ENCODE measurements at regions not wholly inside any gene's neighbourhood (a gene's known extent, or its start where the extent isn't known, plus 50 kb on each side); places are given as distances from the start of the nearest gene placed in this dataset.

DNA sequence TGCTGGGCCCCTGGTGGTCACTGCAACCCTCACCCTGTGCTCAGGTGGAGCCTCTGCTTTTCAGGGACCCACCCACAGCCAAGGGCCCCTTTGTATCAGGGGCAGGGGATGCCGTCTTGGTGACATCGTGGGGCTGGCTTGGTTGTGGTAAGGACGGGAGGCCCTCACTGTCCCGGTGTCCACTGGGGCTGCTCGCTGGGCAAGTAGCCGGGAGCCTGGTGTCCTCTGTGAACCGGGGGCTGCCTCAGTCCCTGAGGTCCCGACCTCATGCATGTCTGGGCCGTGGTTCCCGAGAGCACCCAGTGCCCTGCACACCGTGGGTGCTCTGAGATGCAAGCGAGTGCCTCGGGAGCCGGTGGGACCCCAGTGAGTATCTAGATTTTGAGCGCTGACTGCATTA, 56.0 kb upstream of the TTC34 start:
- Histone ChIP-seq H3K27me3 (replicated peaks; ENCODE audit: insufficient read depth, low read depth, low read length, poor library complexity) (peaks cover 33% of the 10 kb centered on the region), H3K27ac (ENCODE audit: low read depth, low read length, poor library complexity, severe bottlenecking) (no peak overlapping the region), H3K9me3 (ENCODE audit: low read depth, low read length, poor library complexity, severe bottlenecking) (peaks cover 5% of the 10 kb centered on the region), H3K4me3 (ENCODE audit: low read depth, low read length, poor library complexity, severe bottlenecking) (no peak overlapping the region), H3K4me1 (ENCODE audit: insufficient read depth, low read length, poor library complexity, severe bottlenecking) (no peaks in the 10 kb centered on the region), H3K36me3 (ENCODE audit: insufficient read depth, low read length, poor library complexity, severe bottlenecking) (no peaks in the 10 kb centered on the region)
- TF ChIP-seq EZH2 (IDR thresholded peaks at IDR 0.05; ENCODE audit: borderline replicate concordance, low read depth, low read length, poor library complexity, severe bottlenecking), result no peak
- TF ChIP-seq, protein P1, sequence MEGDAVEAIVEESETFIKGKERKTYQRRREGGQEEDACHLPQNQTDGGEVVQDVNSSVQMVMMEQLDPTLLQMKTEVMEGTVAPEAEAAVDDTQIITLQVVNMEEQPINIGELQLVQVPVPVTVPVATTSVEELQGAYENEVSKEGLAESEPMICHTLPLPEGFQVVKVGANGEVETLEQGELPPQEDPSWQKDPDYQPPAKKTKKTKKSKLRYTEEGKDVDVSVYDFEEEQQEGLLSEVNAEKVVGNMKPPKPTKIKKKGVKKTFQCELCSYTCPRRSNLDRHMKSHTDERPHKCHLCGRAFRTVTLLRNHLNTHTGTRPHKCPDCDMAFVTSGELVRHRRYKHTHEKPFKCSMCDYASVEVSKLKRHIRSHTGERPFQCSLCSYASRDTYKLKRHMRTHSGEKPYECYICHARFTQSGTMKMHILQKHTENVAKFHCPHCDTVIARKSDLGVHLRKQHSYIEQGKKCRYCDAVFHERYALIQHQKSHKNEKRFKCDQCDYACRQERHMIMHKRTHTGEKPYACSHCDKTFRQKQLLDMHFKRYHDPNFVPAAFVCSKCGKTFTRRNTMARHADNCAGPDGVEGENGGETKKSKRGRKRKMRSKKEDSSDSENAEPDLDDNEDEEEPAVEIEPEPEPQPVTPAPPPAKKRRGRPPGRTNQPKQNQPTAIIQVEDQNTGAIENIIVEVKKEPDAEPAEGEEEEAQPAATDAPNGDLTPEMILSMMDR (conservative IDR thresholded peaks at IDR 0.05; ENCODE audit: low read depth, low read length), result no peak
- ChIA-PET CTCF (no interaction called here), POLR2A (ENCODE audit: low non-redundant PET) (no interaction called here)
- no TSS peak for BruUV-seq (replicated peaks)
- intact Hi-C loops (cut with micrococcal nuclease; ENCODE audit: unreplicated experiment), result no loop called here
- no peak for DNase-seq (ENCODE audit: low spot score)

DNA sequence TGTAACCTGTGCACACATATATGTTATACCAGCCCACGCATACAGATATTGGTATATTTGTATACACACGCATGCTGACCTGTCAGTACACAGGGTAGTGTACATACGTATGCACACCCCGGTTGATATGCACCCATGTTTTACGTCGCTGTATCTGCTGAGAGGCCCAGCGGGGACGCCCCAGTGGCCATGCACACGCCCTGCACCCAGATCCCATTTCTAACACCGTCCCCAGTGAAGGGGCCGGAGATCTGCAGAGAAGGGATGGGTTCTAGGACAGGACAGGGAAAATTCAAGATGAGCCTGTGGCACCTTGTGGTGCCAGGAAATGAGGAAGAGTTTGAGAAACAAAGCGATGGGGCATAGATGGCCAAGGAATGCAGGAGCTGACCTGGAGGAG, 57.2 kb upstream of the TTC34 start:
- H3K4me1 ChIP-seq (ENCODE audit: insufficient read depth, low read length, poor library complexity, severe bottlenecking), result no peaks in the 10 kb centered on the region
- BruUV-seq (replicated peaks), result no TSS peak
- H3K27me3 ChIP-seq (replicated peaks; ENCODE audit: insufficient read depth, low read depth, low read length, poor library complexity), result peaks cover 31% of the 10 kb centered on the region
- intact Hi-C loops (cut with micrococcal nuclease; ENCODE audit: unreplicated experiment), result no loop called here
- TF ChIP-seq, protein P1 (conservative IDR thresholded peaks at IDR 0.05; ENCODE audit: low read depth, low read length), result no peak
- TF ChIP-seq EZH2 (IDR thresholded peaks at IDR 0.05; ENCODE audit: borderline replicate concordance, low read depth, low read length, poor library complexity, severe bottlenecking), result no peak
- no peak for DNase-seq (ENCODE audit: low spot score)
- ChIA-PET CTCF (no interaction called here), POLR2A (ENCODE audit: low non-redundant PET) (no interaction called here)
- H3K36me3 ChIP-seq (ENCODE audit: insufficient read depth, low read length, poor library complexity, severe bottlenecking), result no peaks in the 10 kb centered on the region
- H3K4me3 ChIP-seq (ENCODE audit: low read depth, low read length, poor library complexity, severe bottlenecking), result no peak overlapping the region
- no peak overlapping the region for H3K27ac ChIP-seq (ENCODE audit: low read depth, low read length, poor library complexity, severe bottlenecking)
- peaks cover 5% of the 10 kb centered on the region for H3K9me3 ChIP-seq (ENCODE audit: low read depth, low read length, poor library complexity, severe bottlenecking)

DNA sequence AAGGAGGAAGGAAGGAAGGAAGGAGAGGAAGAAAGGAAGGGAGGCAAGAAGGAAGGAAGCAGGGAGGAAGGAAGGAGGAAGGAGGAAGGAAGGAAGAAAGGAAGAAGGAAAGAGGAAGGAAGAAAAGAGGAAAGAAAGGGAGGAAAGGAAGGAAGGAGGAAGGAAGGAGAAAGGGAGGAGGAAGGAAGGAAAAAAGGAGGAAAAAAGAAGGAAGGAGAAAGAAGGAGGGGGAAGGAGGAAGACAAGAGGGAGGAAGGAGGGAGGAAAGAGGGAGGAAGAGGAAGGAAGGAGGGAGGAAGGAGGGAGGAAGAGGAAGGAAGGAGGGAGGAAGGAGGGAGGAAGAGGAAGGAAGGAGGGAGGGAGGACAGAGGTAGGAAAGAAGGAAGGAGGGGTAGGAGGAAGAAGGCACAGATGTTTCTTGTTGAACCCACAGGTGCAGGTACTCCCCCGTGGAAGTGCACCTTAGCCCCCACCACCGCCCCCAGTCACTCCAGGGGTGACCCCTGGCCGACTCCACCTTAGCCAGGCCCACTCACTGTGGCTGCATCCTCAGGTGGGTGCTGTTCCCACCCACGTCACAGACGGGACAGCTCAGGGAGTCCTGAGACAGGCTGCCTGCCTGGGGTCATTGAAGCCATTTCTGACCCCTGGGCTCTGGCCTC, 57.9 kb upstream of the TTC34 start:
- no TSS peak for BruUV-seq (replicated peaks)
- Histone ChIP-seq H3K36me3 (ENCODE audit: insufficient read depth, low read length, poor library complexity, severe bottlenecking) (no peaks in the 10 kb centered on the region), H3K27ac (ENCODE audit: low read depth, low read length, poor library complexity, severe bottlenecking) (no peak overlapping the region), H3K9me3 (ENCODE audit: low read depth, low read length, poor library complexity, severe bottlenecking) (peaks cover 5% of the 10 kb centered on the region), H3K4me3 (ENCODE audit: low read depth, low read length, poor library complexity, severe bottlenecking) (no peak overlapping the region), H3K27me3 (replicated peaks; ENCODE audit: insufficient read depth, low read depth, low read length, poor library complexity) (peaks cover 27% of the 10 kb centered on the region), H3K4me1 (ENCODE audit: insufficient read depth, low read length, poor library complexity, severe bottlenecking) (no peaks in the 10 kb centered on the region)
- intact Hi-C loops (cut with micrococcal nuclease; ENCODE audit: unreplicated experiment), result no loop called here
- ChIA-PET POLR2A (ENCODE audit: low non-redundant PET) (no interaction called here), CTCF (no interaction called here)
- TF ChIP-seq EZH2 (IDR thresholded peaks at IDR 0.05; ENCODE audit: borderline replicate concordance, low read depth, low read length, poor library complexity, severe bottlenecking), result no peak
- TF ChIP-seq, protein P1 (conservative IDR thresholded peaks at IDR 0.05; ENCODE audit: low read depth, low read length), result no peak
- no peak for DNase-seq (ENCODE audit: low spot score)
